ENCODE measurements at regions not wholly inside any gene's neighbourhood (a gene's known extent, or its start where the extent isn't known, plus 50 kb on each side); places are given as distances from the start of the nearest gene placed in this dataset.

- no TSS peak for BruUV-seq (replicated peaks)
- intact Hi-C loops (cut with micrococcal nuclease; ENCODE audit: unreplicated experiment), result no loop called here
- ChIA-PET POLR2A (no interaction called here), CTCF (ENCODE audit: unreplicated experiment) (no interaction called here)
- no peak overlapping the region for H3K4me2 ChIP-seq (ENCODE audit: low read length)
- H3K36me3 ChIP-seq (ENCODE audit: insufficient read depth, low read length), result no peaks in the 10 kb centered on the region
- no peaks in the 10 kb centered on the region for H3K79me2 ChIP-seq (ENCODE audit: insufficient read depth, low read depth, low read length)
- H4K20me1 ChIP-seq (ENCODE audit: insufficient read depth, low read length), result no peaks in the 10 kb centered on the region
- no peak overlapping the region for H3K4me3 ChIP-seq (ENCODE audit: low read depth, low read length, poor library complexity, severe bottlenecking)
- TF ChIP-seq EZH2phosphoT487 (IDR thresholded peaks at IDR 0.05; ENCODE audit: borderline replicate concordance, low read depth, low read length), result no peak
- no peak for TF ChIP-seq CTCF (conservative IDR thresholded peaks at IDR 0.05; ENCODE audit: low read length)
- no peaks in the 10 kb centered on the region for H3K9me2 ChIP-seq (ENCODE audit: insufficient read depth, low read length)
- H2AFZ ChIP-seq (ENCODE audit: low read length), result no peak overlapping the region
- no peak for DNase-seq (ENCODE audit: low spot score)
- no peaks in the 10 kb centered on the region for H3K9me3 ChIP-seq (ENCODE audit: low read length)
- no peaks in the 10 kb centered on the region for H3K4me1 ChIP-seq (ENCODE audit: insufficient read depth, low read length, poor library complexity, severe bottlenecking)
- no peak overlapping the region for H3K27ac ChIP-seq (ENCODE audit: low read depth, low read length, poor library complexity, severe bottlenecking)
Observed at GRCh38 chr18:38759457-38759856, 1193.9 kb upstream of the CELF4 start.

GRCh38 chr18:38756436-38756835, 1190.8 kb upstream of the CELF4 start:
- H3K4me3 ChIP-seq (ENCODE audit: low read depth, low read length, poor library complexity, severe bottlenecking), result no peak overlapping the region
- no peak overlapping the region for H3K27ac ChIP-seq (ENCODE audit: low read depth, low read length, poor library complexity, severe bottlenecking)
- no peak overlapping the region for H2AFZ ChIP-seq (ENCODE audit: low read length)
- no peaks in the 10 kb centered on the region for H3K9me3 ChIP-seq (ENCODE audit: low read length)
- POLR2A ChIA-PET, result no interaction called here
- H3K36me3 ChIP-seq (ENCODE audit: insufficient read depth, low read length), result no peaks in the 10 kb centered on the region
- H3K79me2 ChIP-seq (ENCODE audit: insufficient read depth, low read depth, low read length), result no peaks in the 10 kb centered on the region
- no peak for DNase-seq (ENCODE audit: low spot score)
- intact Hi-C loops (cut with micrococcal nuclease; ENCODE audit: unreplicated experiment), result no loop called here
- no peaks in the 10 kb centered on the region for H3K9me2 ChIP-seq (ENCODE audit: insufficient read depth, low read length)
- CTCF ChIA-PET (ENCODE audit: unreplicated experiment), result no interaction called here
- no peaks in the 10 kb centered on the region for H3K4me1 ChIP-seq (ENCODE audit: insufficient read depth, low read length, poor library complexity, severe bottlenecking)
- TF ChIP-seq EZH2phosphoT487 (IDR thresholded peaks at IDR 0.05; ENCODE audit: borderline replicate concordance, low read depth, low read length), result no peak
- no peak for TF ChIP-seq CTCF (conservative IDR thresholded peaks at IDR 0.05; ENCODE audit: low read length)
- H3K4me2 ChIP-seq (ENCODE audit: low read length), result no peak overlapping the region
- no peaks in the 10 kb centered on the region for H4K20me1 ChIP-seq (ENCODE audit: insufficient read depth, low read length)
- BruUV-seq (replicated peaks), result no TSS peak

GRCh38 chr18:38752430-38752829, 1186.8 kb upstream of the CELF4 start:
- POLR2A ChIA-PET, result interaction anchor here (0.6 kb wide), 1 partner anchor 41 kb away, joined by 3 read pairs; no protein-coding TSS in a partner anchor
- no peak for DNase-seq (ENCODE audit: low spot score)

More at GRCh38 chr18:38752430-38752829, 1186.8 kb upstream of the CELF4 start:
- Histone ChIP-seq H3K79me2 (ENCODE audit: insufficient read depth, low read depth, low read length) (no peaks in the 10 kb centered on the region), H3K36me3 (ENCODE audit: insufficient read depth, low read length) (no peaks in the 10 kb centered on the region), H3K4me2 (ENCODE audit: low read length) (no peak overlapping the region), H3K9me2 (ENCODE audit: insufficient read depth, low read length) (no peaks in the 10 kb centered on the region), H3K27ac (ENCODE audit: low read depth, low read length, poor library complexity, severe bottlenecking) (no peak overlapping the region), H3K4me3 (ENCODE audit: low read depth, low read length, poor library complexity, severe bottlenecking) (no peak overlapping the region), H2AFZ (ENCODE audit: low read length) (no peak overlapping the region), H3K9me3 (ENCODE audit: low read length) (no peaks in the 10 kb centered on the region), H4K20me1 (ENCODE audit: insufficient read depth, low read length) (no peaks in the 10 kb centered on the region), H3K4me1 (ENCODE audit: insufficient read depth, low read length, poor library complexity, severe bottlenecking) (no peaks in the 10 kb centered on the region)
- TF ChIP-seq CTCF (conservative IDR thresholded peaks at IDR 0.05; ENCODE audit: low read length) (no peak), EZH2phosphoT487 (IDR thresholded peaks at IDR 0.05; ENCODE audit: borderline replicate concordance, low read depth, low read length) (no peak)
- no TSS peak for BruUV-seq (replicated peaks)
- intact Hi-C loops (cut with micrococcal nuclease; ENCODE audit: unreplicated experiment), result no loop called here
- CTCF ChIA-PET (ENCODE audit: unreplicated experiment), result no interaction called here
